DND-41 (cell line): ENCODE measurements at regions not wholly inside any gene's neighbourhood (a gene's known extent, or its start where the extent isn't known, plus 50 kb on each side); places are given as distances from the start of the nearest gene placed in this dataset.

ENCODE experiments used
- ATAC-seq: fragments of 200-7000 bp; cut with Tn5 transposase; 3 replicates; pipeline ENCODE4 v1.9.1; 2021; ENCODE audit warnings: low read depth; ENCODE audit not compliant: insufficient read depth
- DNase-seq: peaks from one replicate; pipeline ENCODE4 v3.0.0-alpha.2; 2020
- H2AFZ ChIP-seq: 2 replicates; pipeline ENCODE4 v1.6.0; 2012; ENCODE audit warnings: low read depth, low read length
- H3K27ac ChIP-seq: 2 replicates; pipeline ENCODE4 v1.5.1; 2012; ENCODE audit warnings: low read length, inconsistent platforms
- H3K27me3 ChIP-seq: fragments of 200-600 bp; sonication (generic); 2 replicates; pipeline ENCODE4 v1.6.0; 2012; ENCODE audit warnings: low read length, mild to moderate bottlenecking, inconsistent platforms; ENCODE audit not compliant: insufficient read depth, poor library complexity
- H3K36me3 ChIP-seq: 2 replicates; pipeline ENCODE4 v1.5.1; 2012; ENCODE audit warnings: low read length, inconsistent platforms; ENCODE audit not compliant: insufficient read depth
- H3K4me1 ChIP-seq: 2 replicates; pipeline ENCODE4 v1.5.1; 2012; ENCODE audit warnings: mild to moderate bottlenecking, low read length; ENCODE audit not compliant: insufficient read depth
- H3K4me2 ChIP-seq: 2 replicates; pipeline ENCODE4 v1.6.0; 2012; ENCODE audit warnings: mild to moderate bottlenecking, moderate library complexity, low read length, inconsistent platforms; ENCODE audit not compliant: insufficient read depth
- H3K4me3 ChIP-seq, 2 experiments: fragments of 200-600 bp in 1 of 2; shearing (Covaris generic) in 1 of 2; 2 replicates each; pipeline ENCODE4 v1.5.1; 2012 to 2016; ENCODE audit warnings: inconsistent platforms in 2 of 2, low read length in 2 of 2, mild to moderate bottlenecking in 2 of 2, low read depth in 1 of 2, moderate library complexity in 1 of 2
- H3K79me2 ChIP-seq: 2 replicates; pipeline ENCODE4 v1.6.0; 2012; ENCODE audit warnings: low read length, inconsistent platforms; ENCODE audit not compliant: insufficient read depth
- H3K9ac ChIP-seq: 2 replicates; pipeline ENCODE4 v1.6.0; 2012; ENCODE audit warnings: low read depth, mild to moderate bottlenecking, inconsistent platforms, low read length, moderate library complexity
- H3K9me3 ChIP-seq: 2 replicates; pipeline ENCODE4 v1.5.1; 2012; ENCODE audit warnings: low read length, moderate library complexity, mild to moderate bottlenecking, inconsistent platforms; ENCODE audit not compliant: insufficient read depth, severe bottlenecking
- H4K20me1 ChIP-seq: 2 replicates; pipeline ENCODE4 v1.6.0; 2012; ENCODE audit warnings: low read length; ENCODE audit not compliant: insufficient read depth
- EZH2 ChIP-seq: IDR thresholded peaks from 3 replicates; pipeline ENCODE4 v1.6.1; 2012; ENCODE audit warnings: borderline replicate concordance, low read depth, mild to moderate bottlenecking, moderate library complexity, low read length, inconsistent platforms; ENCODE audit not compliant: severe bottlenecking
- TF ChIP-seq, protein P1 (sequence below): IDR thresholded peaks from 2 replicates; pipeline ENCODE4 v1.5.1; 2012; ENCODE audit warnings: borderline replicate concordance, low read length, moderate library complexity, mild to moderate bottlenecking; ENCODE audit not compliant: poor library complexity, severe bottlenecking; ENCODE audit errors: extremely low read depth

DNA sequence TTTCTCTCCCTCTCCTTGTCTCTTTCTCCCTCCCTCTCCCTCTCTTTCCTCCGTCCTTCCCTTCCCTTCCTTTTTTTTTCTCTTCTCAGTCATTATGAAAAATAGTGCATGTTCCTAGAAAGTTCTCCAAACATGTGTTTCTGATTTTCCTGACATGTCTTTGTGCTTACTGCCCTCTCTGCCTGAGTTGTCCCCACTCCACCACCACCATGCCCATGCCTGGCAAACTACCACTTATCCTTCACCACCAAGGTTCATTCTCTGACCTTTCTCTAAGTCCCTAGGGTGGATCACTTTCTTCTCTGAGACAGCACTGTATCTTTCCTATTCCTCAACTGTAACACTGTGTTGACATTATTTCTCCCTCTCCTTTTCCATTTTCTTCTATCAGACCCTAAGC lies 98.2 kb downstream of the LACC1 start:
- Histone ChIP-seq H3K36me3 (no peaks in the 10 kb centered on the region), H3K27me3 (no peaks in the 10 kb centered on the region), H4K20me1 (no peaks in the 10 kb centered on the region), H3K9ac (no peak overlapping the region), H2AFZ (no peak overlapping the region), H3K4me2 (no peak overlapping the region), H3K4me1 (no peaks in the 10 kb centered on the region), H3K79me2 (no peaks in the 10 kb centered on the region), H3K27ac (no peak overlapping the region), H3K9me3 (no peaks in the 10 kb centered on the region), H3K4me3 (no peak overlapping the region)
- TF ChIP-seq, protein P1, sequence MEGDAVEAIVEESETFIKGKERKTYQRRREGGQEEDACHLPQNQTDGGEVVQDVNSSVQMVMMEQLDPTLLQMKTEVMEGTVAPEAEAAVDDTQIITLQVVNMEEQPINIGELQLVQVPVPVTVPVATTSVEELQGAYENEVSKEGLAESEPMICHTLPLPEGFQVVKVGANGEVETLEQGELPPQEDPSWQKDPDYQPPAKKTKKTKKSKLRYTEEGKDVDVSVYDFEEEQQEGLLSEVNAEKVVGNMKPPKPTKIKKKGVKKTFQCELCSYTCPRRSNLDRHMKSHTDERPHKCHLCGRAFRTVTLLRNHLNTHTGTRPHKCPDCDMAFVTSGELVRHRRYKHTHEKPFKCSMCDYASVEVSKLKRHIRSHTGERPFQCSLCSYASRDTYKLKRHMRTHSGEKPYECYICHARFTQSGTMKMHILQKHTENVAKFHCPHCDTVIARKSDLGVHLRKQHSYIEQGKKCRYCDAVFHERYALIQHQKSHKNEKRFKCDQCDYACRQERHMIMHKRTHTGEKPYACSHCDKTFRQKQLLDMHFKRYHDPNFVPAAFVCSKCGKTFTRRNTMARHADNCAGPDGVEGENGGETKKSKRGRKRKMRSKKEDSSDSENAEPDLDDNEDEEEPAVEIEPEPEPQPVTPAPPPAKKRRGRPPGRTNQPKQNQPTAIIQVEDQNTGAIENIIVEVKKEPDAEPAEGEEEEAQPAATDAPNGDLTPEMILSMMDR = no peak
- no peak for TF ChIP-seq EZH2
- ATAC-seq = no peak
- no peak for DNase-seq

DNA sequence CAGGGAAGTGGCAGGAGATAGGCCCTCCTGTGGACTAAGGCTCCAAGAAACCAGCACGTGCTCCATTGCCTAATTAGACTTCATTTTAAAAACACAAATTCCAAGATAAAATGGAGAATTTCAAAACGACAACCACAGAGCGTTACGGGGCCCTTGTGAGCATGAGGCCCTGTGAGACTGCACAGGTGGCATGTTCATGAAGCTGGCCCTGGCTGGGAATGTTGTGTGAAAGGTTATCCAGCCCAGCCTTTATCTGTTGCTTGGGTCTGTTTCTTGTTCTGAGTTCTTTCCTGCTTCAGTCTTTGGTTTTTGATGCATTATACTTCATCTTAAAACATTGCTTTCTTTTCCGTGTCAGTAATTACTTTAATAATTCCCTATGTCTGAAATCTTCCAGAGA lies 99.0 kb downstream of the LACC1 start:
- TF ChIP-seq, protein P1 = no peak
- no peak for TF ChIP-seq EZH2
- H3K27me3 ChIP-seq = no peaks in the 10 kb centered on the region
- H3K4me1 ChIP-seq = no peaks in the 10 kb centered on the region
- ATAC-seq (no peak), DNase-seq (no peak)
- no peak overlapping the region for H3K4me2 ChIP-seq
- no peak overlapping the region for H3K27ac ChIP-seq
- H4K20me1 ChIP-seq = no peaks in the 10 kb centered on the region
- no peak overlapping the region for H3K9ac ChIP-seq
- no peaks in the 10 kb centered on the region for H3K36me3 ChIP-seq
- no peaks in the 10 kb centered on the region for H3K9me3 ChIP-seq
- no peak overlapping the region for H3K4me3 ChIP-seq
- no peak overlapping the region for H2AFZ ChIP-seq
- H3K79me2 ChIP-seq = no peaks in the 10 kb centered on the region

DNA sequence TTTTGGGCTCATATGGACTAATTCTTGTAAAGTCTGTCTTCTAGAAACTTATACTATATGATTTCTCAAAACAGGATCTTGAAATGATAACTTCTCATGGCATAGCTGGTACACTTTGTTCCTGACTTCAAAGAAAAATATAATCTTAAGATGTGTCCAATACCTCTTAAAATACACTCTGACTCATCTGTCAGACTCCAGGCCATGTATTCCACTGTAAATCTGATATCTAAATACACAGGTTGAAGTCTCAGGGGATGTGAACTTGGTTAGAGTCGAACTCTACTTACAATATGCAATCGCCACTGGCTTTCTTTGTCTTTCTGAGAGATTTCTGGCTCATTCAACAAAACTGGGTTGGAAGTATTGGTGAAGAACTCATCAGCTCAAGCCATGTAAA lies 99.8 kb downstream of the LACC1 start:
- Histone ChIP-seq H3K9ac (no peak overlapping the region), H3K4me2 (no peak overlapping the region), H3K27ac (no peak overlapping the region), H3K4me1 (no peaks in the 10 kb centered on the region), H3K36me3 (no peaks in the 10 kb centered on the region), H3K27me3 (no peaks in the 10 kb centered on the region), H3K79me2 (no peaks in the 10 kb centered on the region), H4K20me1 (no peaks in the 10 kb centered on the region), H3K4me3 (no peak overlapping the region), H2AFZ (no peak overlapping the region), H3K9me3 (no peaks in the 10 kb centered on the region)
- DNase-seq (no peak), ATAC-seq (no peak)
- TF ChIP-seq, protein P1 = no peak
- no peak for TF ChIP-seq EZH2

DNA sequence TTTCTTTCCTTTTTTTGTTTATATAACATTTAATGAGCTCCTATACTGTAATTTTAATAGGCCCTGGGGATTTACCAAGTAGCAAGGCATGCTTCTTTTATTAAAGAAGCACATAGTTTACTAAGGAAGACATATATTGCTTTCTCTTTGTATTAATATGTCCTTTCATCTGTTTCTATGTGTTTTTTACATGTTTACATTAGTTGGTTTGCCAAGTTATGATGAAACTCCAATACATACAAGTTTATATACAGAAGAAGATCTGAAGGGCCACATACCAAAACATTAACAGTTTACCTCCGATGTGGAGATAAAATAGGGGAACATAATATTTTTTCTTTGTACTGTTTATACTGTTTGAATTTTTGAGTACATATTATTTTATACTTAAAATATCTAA lies 100.9 kb downstream of the LACC1 start:
- H3K27me3 ChIP-seq = no peaks in the 10 kb centered on the region
- no peak for DNase-seq
- no peak for ATAC-seq
- no peak for TF ChIP-seq EZH2
- TF ChIP-seq, protein P1 = no peak
- no peak overlapping the region for H3K4me3 ChIP-seq
- no peak overlapping the region for H2AFZ ChIP-seq
- H3K9ac ChIP-seq = no peak overlapping the region
- no peak overlapping the region for H3K4me2 ChIP-seq
- no peaks in the 10 kb centered on the region for H3K4me1 ChIP-seq
- no peak overlapping the region for H3K27ac ChIP-seq
- no peaks in the 10 kb centered on the region for H3K36me3 ChIP-seq
- no peaks in the 10 kb centered on the region for H3K79me2 ChIP-seq
- H3K9me3 ChIP-seq = no peaks in the 10 kb centered on the region
- no peaks in the 10 kb centered on the region for H4K20me1 ChIP-seq
